AG09319 (cell line): ENCODE measurements at regions not wholly inside any gene's neighbourhood (a gene's known extent, or its start where the extent isn't known, plus 50 kb on each side); places are given as distances from the start of the nearest gene placed in this dataset.

ENCODE experiments used
- DNase-seq: peaks from one replicate; pipeline ENCODE4 v3.0.0-alpha.2; 2010; ENCODE audit warnings: low read depth; ENCODE audit errors: extremely low read depth
- TF ChIP-seq, protein P1 (sequence below): IDR thresholded peaks from 2 replicates; pipeline ENCODE4 v1.5.1; 2011; ENCODE audit warnings: low read depth, mild to moderate bottlenecking, inconsistent platforms, low read length, moderate library complexity

GRCh38 chr20:60345106-60345505 is 386.9 kb downstream of the CDH26 start:
- no peak for DNase-seq
- TF ChIP-seq, protein P1, sequence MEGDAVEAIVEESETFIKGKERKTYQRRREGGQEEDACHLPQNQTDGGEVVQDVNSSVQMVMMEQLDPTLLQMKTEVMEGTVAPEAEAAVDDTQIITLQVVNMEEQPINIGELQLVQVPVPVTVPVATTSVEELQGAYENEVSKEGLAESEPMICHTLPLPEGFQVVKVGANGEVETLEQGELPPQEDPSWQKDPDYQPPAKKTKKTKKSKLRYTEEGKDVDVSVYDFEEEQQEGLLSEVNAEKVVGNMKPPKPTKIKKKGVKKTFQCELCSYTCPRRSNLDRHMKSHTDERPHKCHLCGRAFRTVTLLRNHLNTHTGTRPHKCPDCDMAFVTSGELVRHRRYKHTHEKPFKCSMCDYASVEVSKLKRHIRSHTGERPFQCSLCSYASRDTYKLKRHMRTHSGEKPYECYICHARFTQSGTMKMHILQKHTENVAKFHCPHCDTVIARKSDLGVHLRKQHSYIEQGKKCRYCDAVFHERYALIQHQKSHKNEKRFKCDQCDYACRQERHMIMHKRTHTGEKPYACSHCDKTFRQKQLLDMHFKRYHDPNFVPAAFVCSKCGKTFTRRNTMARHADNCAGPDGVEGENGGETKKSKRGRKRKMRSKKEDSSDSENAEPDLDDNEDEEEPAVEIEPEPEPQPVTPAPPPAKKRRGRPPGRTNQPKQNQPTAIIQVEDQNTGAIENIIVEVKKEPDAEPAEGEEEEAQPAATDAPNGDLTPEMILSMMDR = no peak

- TF ChIP-seq, protein P1 = no peak
- no peak for DNase-seq
Observed at GRCh38 chr20:60349418-60349817, 391.2 kb downstream of the CDH26 start.

- DNase-seq = no peak
Observed at GRCh38 chr20:60352017-60352416, 393.8 kb downstream of the CDH26 start.

GRCh38 chr20:60352596-60352995 is 394.4 kb downstream of the CDH26 start:
- TF ChIP-seq, protein P1 = no peak
- DNase-seq = no peak

More at GRCh38 chr20:60352017-60352416, 393.8 kb downstream of the CDH26 start:
- TF ChIP-seq, protein P1 = no peak

DNA sequence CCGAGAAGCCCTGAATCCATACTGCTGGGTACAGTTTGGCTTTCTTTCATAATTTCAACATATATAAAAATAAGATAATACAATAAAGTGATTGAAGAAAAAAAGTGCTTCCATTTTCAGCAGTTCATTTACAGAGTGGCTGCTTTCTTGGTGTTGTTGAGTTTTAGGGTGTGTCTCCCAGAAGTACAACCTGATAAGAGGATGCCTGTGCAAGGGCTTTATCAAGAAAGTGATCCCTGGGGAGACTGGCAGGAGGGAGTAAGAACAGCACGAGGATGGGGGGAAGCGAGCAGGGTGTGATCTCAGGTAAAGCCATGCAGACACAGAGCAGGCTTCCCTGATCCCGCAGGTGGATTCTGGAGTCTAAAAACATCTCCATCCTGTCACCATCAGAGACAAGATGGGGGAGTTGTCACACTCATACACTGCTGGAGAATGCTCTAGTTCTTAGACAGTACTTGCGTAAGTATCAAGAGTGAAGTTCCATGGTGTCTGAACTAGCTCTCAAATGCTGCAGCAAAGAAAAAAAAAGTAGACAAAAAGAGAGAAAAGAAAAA is 395.9 kb downstream of the CDH26 start:
- TF ChIP-seq, protein P1 = no peak
- no peak for DNase-seq

GRCh38 chr20:60358101-60358500 is 399.9 kb downstream of the CDH26 start:
- no peak for DNase-seq
- TF ChIP-seq, protein P1 = no peak

DNA sequence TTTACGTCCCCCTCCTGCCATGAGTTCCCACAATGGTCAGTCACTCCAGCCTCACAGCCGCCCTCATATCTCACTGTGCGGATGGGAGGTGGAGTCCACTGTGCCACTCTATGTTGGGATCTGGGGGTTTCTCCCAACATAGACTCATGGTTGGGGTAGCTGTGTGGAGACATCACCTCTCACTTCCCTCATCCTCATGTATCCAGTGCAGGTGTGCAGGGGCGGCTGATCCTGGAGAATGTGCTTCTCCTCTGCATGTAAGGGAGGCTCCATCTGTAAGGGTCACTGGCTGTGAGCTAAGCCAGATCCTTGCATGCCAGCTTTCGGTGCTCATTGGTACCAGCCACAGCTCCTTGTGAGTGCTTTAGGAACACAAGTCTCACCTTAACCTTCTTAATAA is 400.8 kb downstream of the CDH26 start:
- DNase-seq = no peak
- TF ChIP-seq, protein P1 = no peak
